ENCODE measurements at regions not wholly inside any gene's neighbourhood (a gene's known extent, or its start where the extent isn't known, plus 50 kb on each side); places are given as distances from the start of the nearest gene placed in this dataset.
"Not testable (repeated sequence)": the region's sequence is repeated elsewhere in the genome, so short reads cannot be mapped to it uniquely, and the experiment has no call there.

GRCh38 chr3:159657629-159658028, 331.0 kb upstream of the IL12A start:
- no peak for DNase-seq (ENCODE audit: low spot score)

DNA sequence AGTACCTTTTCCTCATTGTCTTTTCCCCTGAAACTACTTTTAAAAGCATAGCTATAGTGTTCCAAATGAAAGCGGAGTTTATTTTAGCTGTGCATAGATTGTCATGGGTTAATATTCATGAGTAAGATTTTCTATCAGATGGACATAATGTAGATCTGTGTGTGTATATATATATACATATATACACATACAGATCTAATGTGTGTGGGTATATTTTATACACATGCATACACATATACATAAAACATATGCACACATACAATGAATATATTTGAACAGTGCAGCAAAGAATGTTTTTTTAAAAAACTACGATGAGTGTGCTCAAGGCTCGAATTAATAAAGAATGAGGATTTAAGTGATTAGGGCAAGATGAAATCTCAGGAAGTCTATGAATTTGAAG, 328.3 kb upstream of the IL12A start:
- DNase-seq (ENCODE audit: low spot score), result no peak

DNA sequence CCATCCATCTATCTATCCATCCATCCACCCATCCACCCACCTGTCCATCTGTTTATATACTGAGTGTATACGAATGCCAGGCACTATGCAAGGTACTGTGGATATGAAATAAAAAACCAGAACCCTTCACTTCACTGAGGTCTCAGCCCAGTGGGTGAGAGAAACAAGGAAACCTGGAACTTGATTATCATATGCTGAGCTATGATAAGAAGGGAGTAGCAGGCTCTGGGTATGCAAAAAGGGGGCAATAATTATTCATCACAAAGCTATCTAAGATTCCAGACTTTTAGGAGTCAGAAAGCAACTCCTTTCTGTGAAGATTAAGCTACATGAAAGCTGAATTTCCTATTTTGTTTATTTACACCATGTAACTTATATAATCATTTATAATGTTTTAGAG, 327.7 kb upstream of the IL12A start:
- DNase-seq (ENCODE audit: low spot score), result no peak

- DNase-seq (ENCODE audit: low spot score), result no peak
Measured at GRCh38 chr3:159662549-159662948, 326.1 kb upstream of the IL12A start.

GRCh38 chr3:159664006-159664405, 324.6 kb upstream of the IL12A start:
- no peak for DNase-seq (ENCODE audit: low spot score)

GRCh38 chr3:159664653-159665052, 324.0 kb upstream of the IL12A start:
- no peak for DNase-seq (ENCODE audit: low spot score)

- DNase-seq (ENCODE audit: low spot score), result no peak
Measured at GRCh38 chr3:159667261-159667660, 321.4 kb upstream of the IL12A start.

DNA sequence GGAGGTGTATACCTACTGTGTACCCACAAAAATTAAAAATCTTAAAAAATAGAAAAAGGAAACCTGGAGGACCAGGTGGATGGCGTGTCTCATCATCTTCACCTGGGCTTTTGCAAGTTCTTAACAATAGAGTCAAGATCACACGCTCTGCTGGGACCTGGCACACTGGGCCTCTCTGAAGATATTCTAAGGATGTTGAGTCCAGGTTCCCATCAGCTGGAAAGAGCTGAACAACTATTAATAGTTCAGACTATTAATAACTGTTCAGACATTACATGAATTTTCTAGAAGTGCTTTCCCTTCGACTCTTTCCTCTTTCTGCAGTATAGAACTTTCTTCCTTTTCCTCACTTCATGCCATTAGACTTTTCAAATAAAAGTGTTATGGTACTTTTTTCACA, 320.2 kb upstream of the IL12A start:
- no peak for DNase-seq (ENCODE audit: low spot score)

- no peak for DNase-seq (ENCODE audit: low spot score)
Measured at GRCh38 chr3:159668990-159669476, 319.6 kb upstream of the IL12A start.

GRCh38 chr3:159669766-159670165, 318.9 kb upstream of the IL12A start:
- DNase-seq (ENCODE audit: low spot score), result no peak

DNA sequence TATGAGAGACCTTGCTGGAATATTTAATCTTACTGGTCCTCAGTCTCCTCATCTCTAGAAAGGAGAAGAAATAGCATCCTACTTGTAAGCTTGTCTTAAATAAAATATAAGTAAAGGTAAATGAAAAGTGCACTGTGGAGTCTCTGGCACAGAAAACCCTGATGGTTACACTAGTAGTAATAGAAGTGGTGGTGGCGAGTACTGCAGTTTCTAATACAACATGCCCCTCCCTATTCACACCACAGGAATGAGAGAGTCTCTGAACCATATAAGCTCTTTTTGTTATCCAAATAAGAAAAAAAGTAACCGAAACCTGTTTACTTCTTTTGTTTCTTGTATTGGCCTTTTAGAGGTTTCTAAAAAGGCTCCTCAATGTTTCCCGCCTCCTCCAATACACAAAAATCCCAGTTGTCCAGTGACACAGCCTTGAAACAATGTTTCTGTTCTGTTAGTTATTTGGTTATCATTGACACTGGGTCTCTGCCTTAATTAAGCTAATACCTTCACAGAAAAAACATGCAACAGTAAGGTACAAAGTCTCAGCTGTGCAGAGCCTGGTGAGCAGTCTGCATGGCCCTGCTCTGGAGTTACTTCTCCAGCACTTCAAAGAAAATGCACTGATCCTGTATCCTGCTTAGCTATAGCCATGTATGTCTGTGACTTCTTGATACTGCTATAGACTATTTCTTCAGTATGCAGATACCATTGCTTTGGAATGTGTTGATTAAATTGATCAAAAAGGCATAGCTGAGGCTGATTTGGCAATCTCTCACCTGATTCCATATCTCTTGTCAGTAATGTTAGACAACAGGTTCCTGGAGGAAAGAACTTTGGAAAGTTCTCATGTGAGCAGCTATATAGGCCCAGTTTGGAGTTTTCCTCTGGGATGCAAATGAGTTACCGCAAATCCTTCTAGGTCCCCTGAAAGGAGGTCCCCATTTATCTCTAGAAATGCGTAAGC, 315.6 kb upstream of the IL12A start:
- DNase-seq (ENCODE audit: low spot score), result no peak

DNA sequence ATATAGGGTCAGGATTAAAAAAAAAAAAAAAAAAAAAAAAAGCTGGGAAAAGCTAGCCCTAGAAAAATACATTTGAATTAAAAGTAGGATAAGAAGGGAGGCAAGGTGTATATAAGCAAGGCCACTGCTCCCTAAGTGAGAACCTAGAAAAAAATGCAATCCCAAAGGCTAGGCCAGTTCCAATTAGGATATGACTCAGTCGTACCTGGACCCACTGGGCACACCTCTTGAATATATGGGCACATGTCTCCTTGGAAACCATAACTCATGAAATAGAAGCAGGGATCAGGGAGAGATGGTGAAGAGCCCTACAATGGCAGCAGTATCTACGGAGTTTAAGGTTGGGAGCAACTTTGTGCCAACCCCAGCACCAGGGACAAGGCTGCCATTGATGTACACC, 314.1 kb upstream of the IL12A start:
- DNase-seq (ENCODE audit: low spot score), result no peak

GRCh38 chr3:159675285-159675684, 313.4 kb upstream of the IL12A start:
- DNase-seq (ENCODE audit: low spot score), result no peak

GRCh38 chr3:159679900-159680299, 308.7 kb upstream of the IL12A start:
- DNase-seq (ENCODE audit: low spot score), result no peak

DNA sequence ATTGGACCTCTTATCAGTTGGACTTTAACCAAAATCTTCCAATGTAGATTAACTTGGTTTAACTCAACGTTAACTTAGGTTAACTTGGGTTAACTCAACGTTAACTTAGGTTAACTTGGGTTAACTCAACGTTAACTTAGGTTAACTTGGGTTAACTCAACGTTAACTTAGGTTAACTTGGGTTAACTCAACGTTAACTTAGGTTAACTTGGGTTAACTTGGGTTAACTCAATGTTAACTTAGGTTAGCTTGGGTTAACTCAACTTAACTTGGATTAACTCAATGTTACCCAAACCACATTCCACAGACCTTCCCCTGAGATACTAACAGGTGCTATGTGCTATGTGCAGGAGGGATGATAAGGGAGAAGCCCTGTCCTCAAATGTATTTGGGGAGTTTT, 306.9 kb upstream of the IL12A start:
- not testable (repeated sequence) for DNase-seq (ENCODE audit: low spot score)

GRCh38 chr3:159685801-159686200, 302.8 kb upstream of the IL12A start:
- DNase-seq (ENCODE audit: low spot score), result no peak

DNA sequence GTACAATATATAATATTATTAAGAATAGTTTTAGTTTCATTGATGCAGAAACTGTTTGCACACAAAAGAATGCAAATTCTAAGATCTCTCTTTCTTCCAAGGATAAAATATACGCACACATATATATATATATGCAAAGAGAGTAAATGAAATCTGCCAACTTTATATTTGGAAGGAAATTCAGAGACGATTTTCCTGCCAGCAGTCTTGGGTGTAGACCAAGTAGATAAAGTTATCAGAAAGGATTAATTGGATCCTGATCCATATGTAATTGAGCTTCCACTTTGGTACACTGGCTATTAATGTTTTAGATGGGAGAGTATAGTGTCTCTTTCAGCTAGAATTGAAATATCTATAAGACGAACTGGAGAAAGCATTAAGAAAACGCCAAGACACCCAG, 295.4 kb upstream of the IL12A start:
- no peak for DNase-seq (ENCODE audit: low spot score)

DNA sequence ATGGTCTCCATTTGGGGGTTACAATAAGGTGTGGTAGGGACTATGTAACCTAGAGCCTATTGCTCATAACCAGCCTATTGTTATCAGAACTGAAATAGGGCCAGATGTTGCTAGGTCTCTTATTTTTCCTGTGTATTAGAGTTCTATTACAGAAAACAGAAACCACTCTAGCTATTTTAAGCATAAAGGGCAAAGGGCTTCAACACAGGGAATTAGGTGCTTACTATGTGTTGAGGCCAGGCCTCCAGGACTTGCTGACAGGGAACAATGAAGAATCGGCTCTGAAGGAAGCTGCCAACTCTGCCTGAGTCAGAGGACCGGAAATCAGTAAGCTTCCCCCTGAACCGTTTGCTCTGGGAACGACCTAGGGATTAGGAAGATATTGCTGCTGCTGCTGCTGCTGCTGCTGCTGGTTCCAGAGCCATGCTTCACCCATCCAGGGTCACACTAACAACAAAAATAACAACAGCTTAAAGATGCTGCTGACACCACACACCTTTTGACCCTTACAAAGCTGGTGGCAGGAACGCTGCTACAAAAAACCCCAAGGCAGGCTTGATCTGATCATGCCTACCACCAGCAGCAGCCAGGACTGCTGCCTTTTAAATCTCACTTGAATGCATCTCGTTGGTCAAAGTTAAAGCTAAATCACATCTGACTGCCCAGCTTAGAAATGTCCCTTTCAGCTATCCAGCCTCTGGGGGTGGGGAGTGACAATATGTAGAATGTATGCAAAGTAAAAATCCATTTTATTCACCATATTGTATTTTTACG, 276.9 kb upstream of the IL12A start:
- no peak for DNase-seq (ENCODE audit: low spot score)

DNA sequence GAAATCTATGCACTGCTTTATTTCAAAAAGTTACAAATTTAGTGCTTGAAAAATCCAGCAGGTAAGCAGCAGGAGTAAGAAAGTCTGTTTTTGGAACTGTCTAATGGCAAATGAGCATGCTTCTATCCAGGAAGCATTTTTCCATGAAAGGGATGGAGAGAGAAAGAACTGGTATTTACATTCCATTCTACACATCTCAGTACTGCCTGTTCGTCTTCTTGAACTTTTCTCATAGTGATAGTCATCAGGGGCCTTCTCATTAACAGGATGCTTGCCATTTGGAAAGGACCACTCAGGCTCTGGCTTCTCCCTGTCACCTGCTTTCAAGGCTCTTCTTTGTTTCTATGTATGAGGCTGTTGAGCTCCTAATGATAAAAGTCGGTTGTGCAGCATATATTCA, 267.3 kb upstream of the IL12A start:
- DNase-seq (ENCODE audit: low spot score), result no peak

GRCh38 chr3:159723295-159723694, 265.3 kb upstream of the IL12A start:
- DNase-seq (ENCODE audit: low spot score), result no peak

DNA sequence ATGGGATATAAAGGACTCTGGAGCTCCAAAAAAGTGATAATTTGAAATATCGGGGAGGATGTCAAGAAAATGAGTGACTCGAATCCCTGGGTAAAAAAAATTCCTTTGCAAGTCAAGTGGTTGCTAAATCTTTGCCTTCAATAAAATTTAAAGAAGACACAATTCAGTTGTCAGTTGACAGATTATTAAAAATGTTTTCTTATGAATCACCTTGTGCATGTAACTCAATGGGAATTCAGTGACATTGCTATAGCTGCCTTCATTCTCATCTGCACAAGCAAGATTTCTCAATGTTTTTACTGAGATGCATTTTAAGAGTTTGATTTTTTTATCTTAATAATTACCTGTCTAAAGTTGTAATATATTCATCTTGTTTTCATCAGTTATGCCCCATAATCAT, 264.0 kb upstream of the IL12A start:
- DNase-seq (ENCODE audit: low spot score), result no peak

DNA sequence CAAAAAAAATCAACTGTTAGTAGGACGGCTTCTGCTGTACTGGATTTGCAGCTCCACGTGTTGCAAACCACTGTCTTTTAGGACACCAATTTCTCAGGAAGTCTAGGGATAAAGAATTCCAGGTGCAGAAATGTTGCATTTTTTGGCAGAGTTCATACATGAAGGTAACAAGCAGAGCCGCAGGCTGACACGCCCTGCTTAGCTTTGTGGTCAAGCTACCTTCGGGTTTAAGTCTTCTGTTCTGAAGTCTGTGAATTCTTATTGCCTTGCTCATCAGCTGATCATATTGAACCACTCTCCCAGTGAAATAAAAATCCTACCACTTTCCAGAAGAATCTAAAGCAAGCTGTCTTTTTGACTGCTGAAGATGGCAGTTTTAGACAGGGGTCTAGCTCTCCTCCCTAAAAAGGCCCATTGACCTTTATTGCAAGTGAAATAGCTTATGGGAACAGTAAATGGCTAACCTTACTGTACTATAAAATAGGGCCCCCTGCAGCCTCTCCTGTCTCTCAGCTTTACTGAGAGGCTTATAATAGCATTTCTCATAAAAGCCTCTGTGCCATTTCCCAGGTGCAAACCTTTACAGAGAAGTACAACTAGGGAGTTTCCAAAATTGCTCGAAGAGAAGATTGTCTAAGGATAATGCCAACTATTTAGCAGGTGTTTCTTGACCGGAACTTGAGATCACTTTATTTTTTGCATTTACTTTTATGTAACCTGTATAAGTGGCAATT, 262.2 kb upstream of the IL12A start:
- DNase-seq (ENCODE audit: low spot score), result no peak
